Mesothelial cell of epicardium (in vitro differentiated cells): ENCODE measurements at regions not wholly inside any gene's neighbourhood (a gene's known extent, or its start where the extent isn't known, plus 50 kb on each side); places are given as distances from the start of the nearest gene placed in this dataset.
A peak's percentile ranks its signal among the peaks of the same experiment; 100 is the strongest.

Experiments
- DNase-seq, 2 experiments: peaks; one replicate each; pipeline ENCODE4 v3.0.0; 2021; ENCODE audit warnings: low spot score in 2 of 2; ENCODE audit not compliant: unreplicated experiment in 2 of 2
- H3K27ac Mint-ChIP-seq: 2 replicates; pipeline ENCODE4 v1.8.0; 2021; ENCODE audit warnings: mixed read lengths
- H3K27me3 Mint-ChIP-seq: 2 replicates; pipeline ENCODE4 v1.8.0; 2021; ENCODE audit warnings: low read depth, mixed read lengths
- H3K36me3 Mint-ChIP-seq: 2 replicates; pipeline ENCODE4 v1.8.0; 2021; ENCODE audit warnings: mixed read lengths
- H3K4me1 Mint-ChIP-seq: 2 replicates; pipeline ENCODE4 v1.8.0; 2021; ENCODE audit warnings: mixed read lengths
- H3K4me3 Mint-ChIP-seq: 2 replicates; pipeline ENCODE4 v1.8.0; 2021; ENCODE audit warnings: mild to moderate bottlenecking, moderate library complexity, mixed read lengths
- H3K9me3 Mint-ChIP-seq: 2 replicates; pipeline ENCODE4 v1.8.0; 2021; ENCODE audit warnings: mixed read lengths
- TF ChIP-seq, protein P1 (sequence below): fragments of 200-600 bp; sonication (generic); IDR thresholded peaks from one replicate; pipeline ENCODE4 v1.5.0; 2021; ENCODE audit warnings: antibody characterized with exemption; ENCODE audit not compliant: unreplicated experiment

DNA sequence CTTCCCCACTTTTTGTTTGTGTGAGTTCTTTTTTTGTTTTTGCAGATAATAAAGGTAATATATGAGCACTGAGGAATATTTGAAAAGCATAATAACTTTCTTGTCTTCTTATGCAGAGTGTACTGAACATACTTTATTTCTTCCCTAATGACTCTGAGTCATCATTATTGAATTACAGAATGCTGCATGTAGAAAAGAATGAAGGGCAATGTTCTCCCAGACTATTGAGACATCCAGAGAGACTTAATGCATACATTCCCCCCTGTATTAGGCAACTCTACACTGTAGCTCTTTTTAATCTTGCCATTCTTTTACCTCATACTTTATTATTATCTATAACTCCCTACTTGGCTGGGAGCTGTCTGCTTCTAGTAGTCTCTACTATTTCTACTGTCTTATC, 240.5 kb upstream of the ANKRD50 start:
- Mint-ChIP-seq H3K27me3 (no peaks in the 10 kb centered on the region), H3K4me1 (peaks cover 28% of the 10 kb centered on the region), H3K4me3 (no peak overlapping the region), H3K9me3 (peaks cover 7% of the 10 kb centered on the region), H3K27ac (peak overlapping the region; percentile 14), H3K36me3 (peaks cover 9% of the 10 kb centered on the region)
- TF ChIP-seq, protein P1, sequence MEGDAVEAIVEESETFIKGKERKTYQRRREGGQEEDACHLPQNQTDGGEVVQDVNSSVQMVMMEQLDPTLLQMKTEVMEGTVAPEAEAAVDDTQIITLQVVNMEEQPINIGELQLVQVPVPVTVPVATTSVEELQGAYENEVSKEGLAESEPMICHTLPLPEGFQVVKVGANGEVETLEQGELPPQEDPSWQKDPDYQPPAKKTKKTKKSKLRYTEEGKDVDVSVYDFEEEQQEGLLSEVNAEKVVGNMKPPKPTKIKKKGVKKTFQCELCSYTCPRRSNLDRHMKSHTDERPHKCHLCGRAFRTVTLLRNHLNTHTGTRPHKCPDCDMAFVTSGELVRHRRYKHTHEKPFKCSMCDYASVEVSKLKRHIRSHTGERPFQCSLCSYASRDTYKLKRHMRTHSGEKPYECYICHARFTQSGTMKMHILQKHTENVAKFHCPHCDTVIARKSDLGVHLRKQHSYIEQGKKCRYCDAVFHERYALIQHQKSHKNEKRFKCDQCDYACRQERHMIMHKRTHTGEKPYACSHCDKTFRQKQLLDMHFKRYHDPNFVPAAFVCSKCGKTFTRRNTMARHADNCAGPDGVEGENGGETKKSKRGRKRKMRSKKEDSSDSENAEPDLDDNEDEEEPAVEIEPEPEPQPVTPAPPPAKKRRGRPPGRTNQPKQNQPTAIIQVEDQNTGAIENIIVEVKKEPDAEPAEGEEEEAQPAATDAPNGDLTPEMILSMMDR, result no peak
- no peak for DNase-seq

DNA sequence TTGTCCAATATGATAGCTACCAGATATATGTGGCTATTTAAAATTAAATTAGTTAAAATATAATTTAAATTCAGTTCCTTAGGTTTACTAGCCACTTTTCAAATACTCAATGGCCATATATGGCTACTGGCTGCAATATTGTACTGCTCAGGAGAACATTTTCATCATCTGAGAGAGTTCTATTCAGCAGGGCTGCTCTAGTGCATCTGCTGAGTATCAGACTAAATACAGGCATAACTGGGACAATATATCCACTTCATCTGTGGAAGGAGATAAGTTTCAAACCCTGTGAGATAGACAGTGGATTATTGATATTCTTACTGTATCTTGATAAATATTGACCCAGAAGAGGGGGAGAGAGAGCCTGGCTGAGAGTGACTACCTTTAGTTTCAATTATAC, 240.1 kb upstream of the ANKRD50 start:
- Mint-ChIP-seq H3K27ac (peak overlapping the region; percentile 14), H3K36me3 (peaks cover 9% of the 10 kb centered on the region), H3K4me3 (no peak overlapping the region), H3K4me1 (peaks cover 33% of the 10 kb centered on the region), H3K27me3 (no peaks in the 10 kb centered on the region), H3K9me3 (peaks cover 7% of the 10 kb centered on the region)
- no peak for DNase-seq
- TF ChIP-seq, protein P1, result no peak

DNA sequence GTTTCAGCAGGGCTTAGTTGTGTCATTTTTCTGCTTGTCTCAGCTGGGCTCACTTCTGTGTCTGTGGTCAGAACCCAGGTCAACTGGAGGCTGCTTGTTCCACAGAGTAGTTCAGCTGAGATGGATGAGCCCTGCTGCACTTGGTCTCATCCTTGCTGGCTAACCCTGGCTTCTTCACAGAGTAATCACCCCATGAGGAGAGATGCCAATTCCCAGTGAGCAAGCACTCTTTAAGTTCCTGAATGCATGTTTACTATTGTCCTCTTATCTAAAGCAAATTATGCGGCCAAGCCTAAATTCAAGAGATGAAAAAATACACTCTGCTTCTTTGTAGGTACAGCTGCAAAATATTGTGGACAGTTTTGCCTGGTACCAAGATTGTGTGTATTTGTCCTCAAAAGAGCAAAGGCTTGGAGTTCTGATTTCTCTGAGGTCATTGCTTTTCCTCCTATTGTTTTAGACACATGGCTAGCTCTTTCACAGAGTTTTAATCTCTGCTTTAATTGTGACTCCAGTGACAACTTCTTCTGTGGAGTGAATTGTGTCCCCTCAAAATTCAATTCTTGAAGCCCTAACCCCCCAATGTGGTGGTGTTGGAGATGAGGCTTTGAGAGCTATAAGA, 236.6 kb upstream of the ANKRD50 start:
- H3K27ac Mint-ChIP-seq, result no peak overlapping the region
- H3K36me3 Mint-ChIP-seq, result peaks cover 9% of the 10 kb centered on the region
- no peak for DNase-seq
- H3K4me1 Mint-ChIP-seq, result peaks cover 29% of the 10 kb centered on the region
- H3K4me3 Mint-ChIP-seq, result no peak overlapping the region
- TF ChIP-seq, protein P1, result no peak
- no peaks in the 10 kb centered on the region for H3K27me3 Mint-ChIP-seq
- H3K9me3 Mint-ChIP-seq, result peaks cover 7% of the 10 kb centered on the region

DNA sequence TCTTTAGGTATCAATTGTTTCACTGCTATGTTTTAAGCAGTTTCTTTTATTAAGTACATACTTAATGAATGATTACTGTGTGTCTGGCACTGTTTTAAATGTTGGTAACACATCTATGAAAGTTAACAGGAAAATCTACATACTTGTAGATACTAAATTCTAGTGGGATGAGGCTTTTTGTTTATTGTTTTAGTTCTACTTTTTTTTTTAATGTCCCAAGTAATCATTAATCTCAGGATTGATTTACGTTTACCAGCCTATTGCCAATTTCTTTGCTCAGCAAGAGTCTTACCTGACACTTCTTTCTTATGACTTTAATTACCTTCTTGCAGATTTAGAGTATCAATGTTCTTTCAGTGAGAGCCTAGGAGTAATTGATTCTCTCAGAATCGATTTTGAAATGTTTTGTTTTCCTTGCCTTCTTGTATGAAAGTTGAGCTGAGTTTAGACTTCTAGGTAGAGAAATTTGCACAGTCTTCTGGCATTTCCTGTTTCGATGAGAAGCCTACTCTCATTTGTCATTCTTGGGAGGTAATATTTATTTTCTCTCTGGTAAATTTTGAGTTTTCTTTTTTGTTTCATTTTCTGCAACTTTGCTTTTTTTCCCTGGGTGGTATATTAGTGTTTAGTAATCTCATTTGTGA, 235.2 kb upstream of the ANKRD50 start:
- Mint-ChIP-seq H3K27ac (peak overlapping the region; percentile 68), H3K4me1 (peaks cover 16% of the 10 kb centered on the region), H3K9me3 (peaks cover 7% of the 10 kb centered on the region), H3K36me3 (peaks cover 9% of the 10 kb centered on the region), H3K27me3 (no peaks in the 10 kb centered on the region), H3K4me3 (no peak overlapping the region)
- TF ChIP-seq, protein P1, result no peak
- no peak for DNase-seq

DNA sequence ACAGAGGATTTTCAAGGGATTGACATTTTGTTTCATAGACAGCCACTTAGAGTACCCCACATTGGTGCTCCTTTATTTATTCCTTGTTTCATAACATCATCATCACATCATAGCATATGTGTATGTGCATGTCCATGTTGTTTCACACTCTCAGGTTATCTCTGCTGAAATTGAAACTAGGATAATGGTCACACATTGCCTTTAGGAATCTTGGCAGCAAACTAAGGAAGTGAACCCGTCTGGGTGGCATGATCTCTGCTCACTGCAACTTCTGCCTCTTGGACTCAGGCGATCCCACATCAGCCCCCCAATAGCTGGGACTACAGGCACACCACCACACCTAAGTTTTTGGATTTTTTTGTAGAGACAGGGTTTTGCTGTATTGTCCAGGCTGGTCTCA, 234.2 kb upstream of the ANKRD50 start:
- Mint-ChIP-seq H3K4me3 (no peak overlapping the region), H3K9me3 (peaks cover 5% of the 10 kb centered on the region), H3K4me1 (peaks cover 11% of the 10 kb centered on the region), H3K27ac (no peak overlapping the region), H3K27me3 (no peaks in the 10 kb centered on the region), H3K36me3 (peaks cover 8% of the 10 kb centered on the region)
- TF ChIP-seq, protein P1, result no peak
- DNase-seq, result no peak
